A549 (cell line): ENCODE measurements at regions not wholly inside any gene's neighbourhood (a gene's known extent, or its start where the extent isn't known, plus 50 kb on each side); places are given as distances from the start of the nearest gene placed in this dataset.

Source experiments
- CHD4 ChIP-seq: fragments of 200-600 bp; sonication (generic); IDR thresholded peaks from 2 replicates; pipeline ENCODE4 v1.6.1; 2016; ENCODE audit warnings: antibody characterized with exemption, mild to moderate bottlenecking, borderline replicate concordance
- CTCF ChIP-seq: fragments of >200 bp; sonication (Bioruptor Twin); formaldehyde crosslinking; IDR thresholded peaks from 3 replicates; pipeline ENCODE4 v1.5.1; 2016
- EP300 ChIP-seq, 2 experiments: fragments of >200 bp; sonication (Bioruptor Twin); formaldehyde crosslinking; IDR thresholded peaks; 2 replicates in 1 of 2; 3 replicates in 1 of 2; pipeline ENCODE4 v1.6.1; 2016 to 2017
- FOSL2 ChIP-seq, 2 experiments: fragments of 450-650 bp in 1 of 2; fragments of >200 bp in 1 of 2; sonication (Bioruptor Twin) in 1 of 2; formaldehyde crosslinking; IDR thresholded peaks; 2 replicates each; pipeline versions ENCODE4 v1.5.0 to v1.6.1; 2016 to 2020; ENCODE audit warnings: mild to moderate bottlenecking in 1 of 2, moderate library complexity in 1 of 2
- JUNB ChIP-seq: fragments of >200 bp; sonication (Bioruptor Twin); formaldehyde crosslinking; IDR thresholded peaks from 2 replicates; pipeline ENCODE4 v1.6.1; 2016
- MAX ChIP-seq: IDR thresholded peaks from 2 replicates; pipeline ENCODE4 v1.6.1; 2012
- MAZ ChIP-seq: fragments of 150-350 bp; IDR thresholded peaks from 2 replicates; pipeline ENCODE4 v1.6.1; 2014; ENCODE audit warnings: antibody characterized with exemption, low read depth, low read length, borderline replicate concordance
- NFE2L2 ChIP-seq: fragments of 150-350 bp; conservative IDR thresholded peaks from 2 replicates; pipeline ENCODE4 v1.6.1; 2014; ENCODE audit warnings: low read length
- RAD21 ChIP-seq, 2 experiments: fragments of >200 bp in 1 of 2; sonication (Bioruptor Twin) in 1 of 2; formaldehyde crosslinking in 1 of 2; IDR thresholded peaks in 1 of 2; conservative IDR thresholded peaks in 1 of 2; 2 replicates in 1 of 2; 3 replicates in 1 of 2; pipeline ENCODE4 v1.6.1; 2012 to 2018; ENCODE audit warnings: inconsistent platforms in 1 of 2
- RNF2 ChIP-seq: fragments of 200-600 bp; sonication (generic); IDR thresholded peaks from 2 replicates; pipeline ENCODE4 v1.6.1; 2016; ENCODE audit warnings: low read depth, mild to moderate bottlenecking, antibody characterized with exemption, moderate library complexity, borderline replicate concordance
- SREBF2 ChIP-seq: fragments of 450-650 bp; IDR thresholded peaks from 2 replicates; pipeline ENCODE4 v1.6.1; 2014; ENCODE audit warnings: mild to moderate bottlenecking, moderate library complexity
- ZFP36 ChIP-seq: fragments of 450-650 bp; IDR thresholded peaks from 2 replicates; pipeline ENCODE4 v1.6.1; 2014; ENCODE audit warnings: borderline replicate concordance; ENCODE audit not compliant: partially characterized antibody
- TF ChIP-seq, protein P1 (sequence below): fragments of 200-600 bp; sonication (generic); IDR thresholded peaks from 2 replicates; pipeline ENCODE4 v1.6.1; 2016; ENCODE audit warnings: antibody characterized with exemption, mild to moderate bottlenecking, moderate library complexity

DNA sequence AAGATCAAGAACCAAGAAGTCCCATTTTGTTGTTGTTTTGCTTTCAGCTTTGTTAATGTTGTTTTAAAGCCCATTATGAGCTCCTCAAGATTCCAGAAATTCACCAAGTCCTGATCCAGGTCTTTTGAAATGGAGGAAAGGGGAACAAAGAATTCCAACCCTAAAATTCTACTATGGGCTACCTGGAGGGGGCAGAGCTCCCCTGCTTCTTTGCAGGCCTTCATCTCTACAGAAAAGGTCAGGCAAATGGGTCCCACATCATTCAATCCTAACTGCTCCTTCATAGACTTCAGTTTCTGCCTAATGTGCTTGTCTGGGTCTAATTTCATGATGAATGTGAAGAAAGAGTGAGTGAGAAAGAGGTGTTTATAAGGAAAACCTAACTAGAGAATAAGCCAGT lies 375.5 kb downstream of the TOX3 start:
- TF ChIP-seq CTCF (no peak), NFE2L2 (no peak), MAZ (no peak), JUNB (no peak), CHD4 (no peak), RNF2 (no peak), EP300 (IDR thresholded peaks at IDR 0.05) (no peak), ZFP36 (no peak), MAX (no peak), RAD21 (conservative IDR thresholded peaks at IDR 0.05 in 1 of 2, IDR thresholded peaks at IDR 0.05 in 1 of 2) (no peak), SREBF2 (no peak), FOSL2 (IDR thresholded peaks at IDR 0.05) (no peak), FOSL2 (CRISPR knock-in tag; IDR thresholded peaks at IDR 0.05) (no peak)
- TF ChIP-seq, protein P1, sequence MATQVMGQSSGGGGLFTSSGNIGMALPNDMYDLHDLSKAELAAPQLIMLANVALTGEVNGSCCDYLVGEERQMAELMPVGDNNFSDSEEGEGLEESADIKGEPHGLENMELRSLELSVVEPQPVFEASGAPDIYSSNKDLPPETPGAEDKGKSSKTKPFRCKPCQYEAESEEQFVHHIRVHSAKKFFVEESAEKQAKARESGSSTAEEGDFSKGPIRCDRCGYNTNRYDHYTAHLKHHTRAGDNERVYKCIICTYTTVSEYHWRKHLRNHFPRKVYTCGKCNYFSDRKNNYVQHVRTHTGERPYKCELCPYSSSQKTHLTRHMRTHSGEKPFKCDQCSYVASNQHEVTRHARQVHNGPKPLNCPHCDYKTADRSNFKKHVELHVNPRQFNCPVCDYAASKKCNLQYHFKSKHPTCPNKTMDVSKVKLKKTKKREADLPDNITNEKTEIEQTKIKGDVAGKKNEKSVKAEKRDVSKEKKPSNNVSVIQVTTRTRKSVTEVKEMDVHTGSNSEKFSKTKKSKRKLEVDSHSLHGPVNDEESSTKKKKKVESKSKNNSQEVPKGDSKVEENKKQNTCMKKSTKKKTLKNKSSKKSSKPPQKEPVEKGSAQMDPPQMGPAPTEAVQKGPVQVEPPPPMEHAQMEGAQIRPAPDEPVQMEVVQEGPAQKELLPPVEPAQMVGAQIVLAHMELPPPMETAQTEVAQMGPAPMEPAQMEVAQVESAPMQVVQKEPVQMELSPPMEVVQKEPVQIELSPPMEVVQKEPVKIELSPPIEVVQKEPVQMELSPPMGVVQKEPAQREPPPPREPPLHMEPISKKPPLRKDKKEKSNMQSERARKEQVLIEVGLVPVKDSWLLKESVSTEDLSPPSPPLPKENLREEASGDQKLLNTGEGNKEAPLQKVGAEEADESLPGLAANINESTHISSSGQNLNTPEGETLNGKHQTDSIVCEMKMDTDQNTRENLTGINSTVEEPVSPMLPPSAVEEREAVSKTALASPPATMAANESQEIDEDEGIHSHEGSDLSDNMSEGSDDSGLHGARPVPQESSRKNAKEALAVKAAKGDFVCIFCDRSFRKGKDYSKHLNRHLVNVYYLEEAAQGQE = no peak
